Peyer's patch (tissue), 4 donors: ENCODE measurements at regions not wholly inside any gene's neighbourhood (a gene's known extent, or its start where the extent isn't known, plus 50 kb on each side); places are given as distances from the start of the nearest gene placed in this dataset.

Experiments used
- POLR2A ChIP-seq, 2 donors: fragments of 450-650 bp; IDR thresholded peaks; one replicate each; pipeline ENCODE4 v1.5.1; 2017; ENCODE audit warnings: antibody characterized with exemption in 2 of 2, mild to moderate bottlenecking in 2 of 2, moderate library complexity in 2 of 2
- TF ChIP-seq, protein P1 (sequence below), 6 experiments: fragments of 450-650 bp in 4 of 6; fragments of 200-600 bp in 2 of 6; sonication (generic) in 1 of 6; IDR thresholded peaks; one replicate each; pipeline ENCODE4 v1.5.1; 2017 to 2019; ENCODE audit warnings: antibody characterized with exemption in 6 of 6, mild to moderate bottlenecking in 3 of 6, moderate library complexity in 1 of 6

DNA sequence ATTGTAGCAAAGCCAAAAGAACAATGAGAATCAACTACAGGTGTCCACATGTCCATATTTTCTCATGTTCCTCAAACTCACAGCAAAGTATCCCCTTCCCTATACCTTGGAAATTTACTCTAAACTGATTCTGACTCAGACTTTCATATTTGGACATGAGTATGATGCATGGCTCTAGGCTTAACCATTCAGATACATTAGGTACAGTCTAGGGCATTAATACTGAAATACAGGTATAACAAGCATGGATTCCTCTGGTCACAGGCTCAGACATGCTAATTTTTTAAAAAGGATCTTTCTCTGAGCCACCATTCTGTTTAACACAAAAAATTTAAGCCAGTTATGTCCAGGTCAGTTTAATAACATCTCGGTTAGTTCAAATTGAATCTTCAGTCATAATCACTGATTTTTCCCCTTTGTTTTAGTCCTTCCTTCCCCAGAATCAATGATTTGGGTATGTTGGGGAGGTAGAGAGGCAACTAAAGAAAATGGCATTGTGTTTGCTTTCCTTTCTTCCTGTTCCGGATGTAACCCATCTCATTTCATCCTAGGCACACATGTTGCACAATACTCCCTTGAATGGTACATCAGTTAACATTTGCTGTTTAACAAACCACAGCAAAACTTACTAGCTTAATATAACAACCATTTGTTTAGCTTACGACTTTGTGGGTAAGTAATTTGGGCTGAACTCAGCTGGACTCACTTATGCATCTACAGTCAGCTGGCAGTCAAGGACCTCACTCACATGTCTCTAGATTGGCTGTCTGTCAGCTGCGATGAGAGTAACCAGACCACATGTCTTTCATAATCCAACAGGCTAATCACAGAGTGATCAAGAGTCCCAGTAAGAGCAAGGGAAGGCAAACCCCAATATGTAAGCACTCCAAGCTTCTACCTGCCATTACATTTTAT lies 75.3 kb upstream of the GRIA3 start:
- TF ChIP-seq, protein P1, sequence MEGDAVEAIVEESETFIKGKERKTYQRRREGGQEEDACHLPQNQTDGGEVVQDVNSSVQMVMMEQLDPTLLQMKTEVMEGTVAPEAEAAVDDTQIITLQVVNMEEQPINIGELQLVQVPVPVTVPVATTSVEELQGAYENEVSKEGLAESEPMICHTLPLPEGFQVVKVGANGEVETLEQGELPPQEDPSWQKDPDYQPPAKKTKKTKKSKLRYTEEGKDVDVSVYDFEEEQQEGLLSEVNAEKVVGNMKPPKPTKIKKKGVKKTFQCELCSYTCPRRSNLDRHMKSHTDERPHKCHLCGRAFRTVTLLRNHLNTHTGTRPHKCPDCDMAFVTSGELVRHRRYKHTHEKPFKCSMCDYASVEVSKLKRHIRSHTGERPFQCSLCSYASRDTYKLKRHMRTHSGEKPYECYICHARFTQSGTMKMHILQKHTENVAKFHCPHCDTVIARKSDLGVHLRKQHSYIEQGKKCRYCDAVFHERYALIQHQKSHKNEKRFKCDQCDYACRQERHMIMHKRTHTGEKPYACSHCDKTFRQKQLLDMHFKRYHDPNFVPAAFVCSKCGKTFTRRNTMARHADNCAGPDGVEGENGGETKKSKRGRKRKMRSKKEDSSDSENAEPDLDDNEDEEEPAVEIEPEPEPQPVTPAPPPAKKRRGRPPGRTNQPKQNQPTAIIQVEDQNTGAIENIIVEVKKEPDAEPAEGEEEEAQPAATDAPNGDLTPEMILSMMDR (IDR thresholded peaks at IDR 0.05) = no peak
- no peak for TF ChIP-seq POLR2A (IDR thresholded peaks at IDR 0.05)
